ENCODE measurements at regions not wholly inside any gene's neighbourhood (a gene's known extent, or its start where the extent isn't known, plus 50 kb on each side); places are given as distances from the start of the nearest gene placed in this dataset.

- no peak overlapping the region for H3K4me3 ChIP-seq (replicated peaks in 1 of 2; ENCODE audit: low read depth in 2 of 2, low read length in 2 of 2)
- no peak for DNase-seq (ENCODE audit: low read depth in 2 of 2)
These were observed 621.1 kb downstream of the BCOR start for GRCh38 chrX:39476604-39477021.

GRCh38 chrX:39477031-39477761 lies 620.6 kb downstream of the BCOR start:
- no peak overlapping the region for H3K4me3 ChIP-seq (replicated peaks in 1 of 2; ENCODE audit: low read depth in 2 of 2, low read length in 2 of 2)
- no peak for TF ChIP-seq CTCF (IDR thresholded peaks at IDR 0.05; ENCODE audit: low read depth, low read length)
- DNase-seq (ENCODE audit: low read depth in 2 of 2): no peak

More at GRCh38 chrX:39476604-39477021, 621.1 kb downstream of the BCOR start:
- TF ChIP-seq CTCF (IDR thresholded peaks at IDR 0.05; ENCODE audit: low read depth, low read length): no peak

- peak; percentile 38 to 43 for DNase-seq (ENCODE audit: low read depth in 2 of 2)
- no peak for TF ChIP-seq CTCF (IDR thresholded peaks at IDR 0.05; ENCODE audit: low read depth, low read length)
- H3K4me3 ChIP-seq (replicated peaks in 1 of 2; ENCODE audit: low read depth in 2 of 2, low read length in 2 of 2): no peak overlapping the region
These were observed 620.0 kb downstream of the BCOR start for GRCh38 chrX:39477762-39478120.

GRCh38 chrX:39479856-39480255 lies 617.9 kb downstream of the BCOR start:
- no peak overlapping the region for H3K4me3 ChIP-seq (replicated peaks in 1 of 2; ENCODE audit: low read depth in 2 of 2, low read length in 2 of 2)

GRCh38 chrX:39480963-39481362 lies 616.8 kb downstream of the BCOR start:
- no peak overlapping the region for H3K4me3 ChIP-seq (replicated peaks in 1 of 2; ENCODE audit: low read depth in 2 of 2, low read length in 2 of 2)
- TF ChIP-seq CTCF (IDR thresholded peaks at IDR 0.05; ENCODE audit: low read depth, low read length): no peak
- DNase-seq (ENCODE audit: low read depth in 2 of 2): no peak

More at GRCh38 chrX:39479856-39480255, 617.9 kb downstream of the BCOR start:
- no peak for TF ChIP-seq CTCF (IDR thresholded peaks at IDR 0.05; ENCODE audit: low read depth, low read length)
- DNase-seq (ENCODE audit: low read depth in 2 of 2): no peak

GRCh38 chrX:39481621-39482020 lies 616.1 kb downstream of the BCOR start:
- TF ChIP-seq CTCF (IDR thresholded peaks at IDR 0.05; ENCODE audit: low read depth, low read length): no peak
- H3K4me3 ChIP-seq (replicated peaks in 1 of 2; ENCODE audit: low read depth in 2 of 2, low read length in 2 of 2): no peak overlapping the region
- DNase-seq (ENCODE audit: low read depth in 2 of 2): no peak

Measured in cardiac fibroblast (primary cell).